ENCODE measurements at regions not wholly inside any gene's neighbourhood (a gene's known extent, or its start where the extent isn't known, plus 50 kb on each side); places are given as distances from the start of the nearest gene placed in this dataset.

DNA sequence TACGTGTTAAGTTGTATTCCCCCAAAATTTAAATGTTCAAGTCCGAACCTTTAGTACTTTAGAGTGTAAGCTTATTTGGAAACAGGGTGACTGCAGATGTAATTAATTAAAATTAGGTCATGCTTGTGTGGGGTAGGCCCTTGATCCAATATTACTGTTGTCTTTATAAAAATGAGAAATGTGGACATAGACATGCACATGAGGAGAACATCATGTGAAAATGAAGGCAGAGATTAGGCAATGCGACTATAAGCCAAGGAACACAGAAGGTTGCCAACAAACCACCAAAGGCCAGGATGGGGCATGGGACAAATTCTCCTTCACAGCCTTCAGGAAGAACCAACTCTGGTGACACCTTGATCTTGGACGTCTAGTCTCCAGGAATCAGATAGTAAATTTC is 1698.4 kb upstream of the SLC10A2 start:
- no peak overlapping the region for H2AFZ ChIP-seq (ENCODE audit: low read length)
- no peak overlapping the region for H3K23ac ChIP-seq (ENCODE audit: low read depth, low read length, poor library complexity)
- no peak overlapping the region for H3K27ac ChIP-seq (replicated peaks; ENCODE audit: low read length)
- H3K4ac ChIP-seq (ENCODE audit: low read length): no peak overlapping the region
- H3K18ac ChIP-seq (ENCODE audit: low read length): no peak overlapping the region
- H2AK5ac ChIP-seq (ENCODE audit: low read depth, low read length): no peak overlapping the region
- H2BK15ac ChIP-seq (ENCODE audit: low read length): no peak overlapping the region
- H3K36me3 ChIP-seq (replicated peaks in 1 of 2; ENCODE audit: control insufficient read depth in 2 of 2, insufficient read depth in 2 of 2, low read length in 2 of 2): no peaks in the 10 kb centered on the region
- no peak overlapping the region for H3K14ac ChIP-seq (ENCODE audit: low read length)
- H4K8ac ChIP-seq (ENCODE audit: low read depth, low read length): no peak overlapping the region
- no peaks in the 10 kb centered on the region for H3K9me3 ChIP-seq (replicated peaks in 1 of 2; ENCODE audit: control insufficient read depth in 2 of 2, insufficient read depth in 1 of 2, low read depth in 1 of 2, low read length in 2 of 2)
- no peaks in the 10 kb centered on the region for H3K79me1 ChIP-seq (ENCODE audit: low read depth, low read length)
- no peaks in the 10 kb centered on the region for H3K27me3 ChIP-seq (ENCODE audit: control insufficient read depth in 3 of 3, insufficient read depth in 3 of 3, low read depth in 1 of 3, low read length in 3 of 3)
- no peak overlapping the region for H2BK5ac ChIP-seq (ENCODE audit: low read length)
- no peak overlapping the region for H2BK120ac ChIP-seq (ENCODE audit: low read depth, low read length)
- H3K4me1 ChIP-seq (ENCODE audit: control insufficient read depth in 2 of 2, insufficient read depth in 1 of 2, low read depth in 1 of 2, low read length in 2 of 2): no peaks in the 10 kb centered on the region
- H4K91ac ChIP-seq (ENCODE audit: low read depth, low read length, poor library complexity): no peak overlapping the region
- no peak for DNase-seq (ENCODE audit: low spot score)
- H3K4me2 ChIP-seq (ENCODE audit: insufficient read depth, low read length, poor library complexity, severe bottlenecking): no peak overlapping the region
- no peak overlapping the region for H2BK12ac ChIP-seq (ENCODE audit: low read length)
- no CpG with 5 or more reads among the region's 4 CpGs for WGBS, 2 donors (ENCODE audit: extremely low coverage in 2 of 2, insufficient read length in 2 of 2, insufficient replicate concordance in 1 of 2)
- no peak overlapping the region for H3K9ac ChIP-seq (ENCODE audit: low read depth, low read length, poor library complexity)
- H3K4me3 ChIP-seq (ENCODE audit: low read length in 2 of 2): no peak overlapping the region

DNA sequence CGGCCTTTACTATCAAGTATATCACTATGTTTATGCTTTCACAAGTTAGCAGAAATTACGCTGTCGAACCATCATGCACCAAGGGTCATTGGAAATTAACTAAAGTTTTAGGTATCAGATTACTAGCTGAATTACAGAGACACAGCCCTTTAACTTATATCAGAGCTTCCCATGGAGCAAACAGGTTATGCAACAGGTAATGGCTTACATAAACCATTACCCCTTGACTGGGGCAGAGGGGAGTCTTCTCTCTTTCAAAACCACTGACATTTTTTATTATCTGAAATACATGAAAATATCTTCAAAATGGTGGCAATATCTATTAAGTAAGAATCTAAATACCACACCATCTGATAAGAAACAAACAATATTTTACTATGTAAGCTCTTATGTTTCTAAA is 1692.9 kb upstream of the SLC10A2 start:
- Histone ChIP-seq H3K79me1 (ENCODE audit: low read depth, low read length) (no peaks in the 10 kb centered on the region), H3K18ac (ENCODE audit: low read length) (no peak overlapping the region), H3K4me3 (ENCODE audit: low read length in 2 of 2) (no peak overlapping the region), H2BK120ac (ENCODE audit: low read depth, low read length) (no peak overlapping the region), H3K36me3 (replicated peaks in 1 of 2; ENCODE audit: control insufficient read depth in 2 of 2, insufficient read depth in 2 of 2, low read length in 2 of 2) (no peaks in the 10 kb centered on the region), H3K27me3 (ENCODE audit: control insufficient read depth in 3 of 3, insufficient read depth in 3 of 3, low read depth in 1 of 3, low read length in 3 of 3) (no peaks in the 10 kb centered on the region), H3K14ac (ENCODE audit: low read length) (no peak overlapping the region), H2BK15ac (ENCODE audit: low read length) (no peak overlapping the region), H2AK5ac (ENCODE audit: low read depth, low read length) (no peak overlapping the region), H2BK5ac (ENCODE audit: low read length) (no peak overlapping the region), H4K8ac (ENCODE audit: low read depth, low read length) (no peak overlapping the region), H3K4ac (ENCODE audit: low read length) (no peak overlapping the region), H3K9me3 (replicated peaks in 1 of 2; ENCODE audit: control insufficient read depth in 2 of 2, insufficient read depth in 1 of 2, low read depth in 1 of 2, low read length in 2 of 2) (no peaks in the 10 kb centered on the region), H4K91ac (ENCODE audit: low read depth, low read length, poor library complexity) (no peak overlapping the region), H2BK12ac (ENCODE audit: low read length) (no peak overlapping the region), H3K4me2 (ENCODE audit: insufficient read depth, low read length, poor library complexity, severe bottlenecking) (no peak overlapping the region), H3K23ac (ENCODE audit: low read depth, low read length, poor library complexity) (no peak overlapping the region), H2AFZ (ENCODE audit: low read length) (no peak overlapping the region), H3K27ac (replicated peaks; ENCODE audit: low read length) (no peak overlapping the region), H3K4me1 (ENCODE audit: control insufficient read depth in 2 of 2, insufficient read depth in 1 of 2, low read depth in 1 of 2, low read length in 2 of 2) (no peaks in the 10 kb centered on the region), H3K9ac (ENCODE audit: low read depth, low read length, poor library complexity) (no peak overlapping the region)
- WGBS, 2 donors (ENCODE audit: extremely low coverage in 2 of 2, insufficient read length in 2 of 2, insufficient replicate concordance in 1 of 2): no CpG with 5 or more reads among the region's 3 CpGs
- no peak for DNase-seq (ENCODE audit: low spot score)

DNA sequence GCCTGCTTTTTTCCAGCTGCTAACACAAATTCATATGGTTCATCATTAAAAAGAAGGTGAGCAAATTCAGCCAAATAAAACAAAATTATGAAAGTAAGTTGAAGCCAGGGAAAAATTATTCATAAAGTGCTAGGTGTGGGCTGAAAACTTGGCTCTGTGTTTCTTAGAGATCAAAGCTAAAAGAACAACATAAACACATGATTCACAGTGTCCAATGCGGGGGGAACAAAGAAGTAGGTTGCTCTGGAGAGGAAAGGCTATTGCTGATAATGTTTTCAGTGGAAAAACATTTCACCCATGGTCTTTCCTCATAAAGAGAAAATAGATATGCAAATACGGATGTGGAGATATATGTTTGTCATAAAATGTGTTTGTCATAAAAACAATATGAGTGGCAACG is 1691.5 kb upstream of the SLC10A2 start:
- Histone ChIP-seq H3K4ac (ENCODE audit: low read length) (no peak overlapping the region), H2AFZ (ENCODE audit: low read length) (no peak overlapping the region), H2BK15ac (ENCODE audit: low read length) (no peak overlapping the region), H4K91ac (ENCODE audit: low read depth, low read length, poor library complexity) (no peak overlapping the region), H3K18ac (ENCODE audit: low read length) (no peak overlapping the region), H2BK12ac (ENCODE audit: low read length) (no peak overlapping the region), H3K79me1 (ENCODE audit: low read depth, low read length) (no peaks in the 10 kb centered on the region), H3K4me2 (ENCODE audit: insufficient read depth, low read length, poor library complexity, severe bottlenecking) (no peak overlapping the region), H3K14ac (ENCODE audit: low read length) (no peak overlapping the region), H2BK5ac (ENCODE audit: low read length) (no peak overlapping the region), H3K23ac (ENCODE audit: low read depth, low read length, poor library complexity) (no peak overlapping the region), H3K27me3 (ENCODE audit: control insufficient read depth in 3 of 3, insufficient read depth in 3 of 3, low read depth in 1 of 3, low read length in 3 of 3) (no peaks in the 10 kb centered on the region), H2AK5ac (ENCODE audit: low read depth, low read length) (no peak overlapping the region), H3K9me3 (replicated peaks in 1 of 2; ENCODE audit: control insufficient read depth in 2 of 2, insufficient read depth in 1 of 2, low read depth in 1 of 2, low read length in 2 of 2) (no peaks in the 10 kb centered on the region), H4K8ac (ENCODE audit: low read depth, low read length) (no peak overlapping the region), H3K4me3 (ENCODE audit: low read length in 2 of 2) (no peak overlapping the region), H2BK120ac (ENCODE audit: low read depth, low read length) (no peak overlapping the region), H3K4me1 (ENCODE audit: control insufficient read depth in 2 of 2, insufficient read depth in 1 of 2, low read depth in 1 of 2, low read length in 2 of 2) (no peaks in the 10 kb centered on the region), H3K36me3 (replicated peaks in 1 of 2; ENCODE audit: control insufficient read depth in 2 of 2, insufficient read depth in 2 of 2, low read length in 2 of 2) (no peaks in the 10 kb centered on the region), H3K27ac (replicated peaks; ENCODE audit: low read length) (no peak overlapping the region), H3K9ac (ENCODE audit: low read depth, low read length, poor library complexity) (no peak overlapping the region)
- DNase-seq (ENCODE audit: low spot score): no peak
- WGBS, 2 donors (ENCODE audit: extremely low coverage in 2 of 2, insufficient read length in 2 of 2, insufficient replicate concordance in 1 of 2): no CpG with 5 or more reads among the region's 3 CpGs

DNA sequence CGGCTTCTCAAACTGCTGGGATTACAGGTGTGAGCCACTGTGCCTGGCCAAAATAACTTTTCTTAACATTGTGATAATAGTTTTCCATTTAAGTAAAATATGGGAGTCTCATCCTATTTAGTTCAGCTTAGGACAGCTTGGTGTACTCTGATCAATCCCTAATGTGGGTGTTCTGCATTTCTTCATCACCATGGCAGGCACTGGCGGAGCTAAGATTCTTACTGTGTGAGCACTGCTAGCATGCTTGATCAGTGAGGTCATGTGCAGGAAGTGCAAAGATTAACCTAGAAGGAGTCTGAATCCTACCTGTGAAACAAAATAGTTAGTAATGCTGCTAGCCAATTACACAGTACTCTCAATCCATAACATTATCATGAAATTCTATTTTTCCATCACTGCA is 1684.2 kb upstream of the SLC10A2 start:
- no peak overlapping the region for H2BK15ac ChIP-seq (ENCODE audit: low read length)
- H4K91ac ChIP-seq (ENCODE audit: low read depth, low read length, poor library complexity): no peak overlapping the region
- no peak overlapping the region for H3K4me2 ChIP-seq (ENCODE audit: insufficient read depth, low read length, poor library complexity, severe bottlenecking)
- no peaks in the 10 kb centered on the region for H3K36me3 ChIP-seq (replicated peaks in 1 of 2; ENCODE audit: control insufficient read depth in 2 of 2, insufficient read depth in 2 of 2, low read length in 2 of 2)
- H3K79me1 ChIP-seq (ENCODE audit: low read depth, low read length): no peaks in the 10 kb centered on the region
- no peaks in the 10 kb centered on the region for H3K9me3 ChIP-seq (replicated peaks in 1 of 2; ENCODE audit: control insufficient read depth in 2 of 2, insufficient read depth in 1 of 2, low read depth in 1 of 2, low read length in 2 of 2)
- H2AFZ ChIP-seq (ENCODE audit: low read length): no peak overlapping the region
- no peak overlapping the region for H2AK5ac ChIP-seq (ENCODE audit: low read depth, low read length)
- no peaks in the 10 kb centered on the region for H3K27me3 ChIP-seq (ENCODE audit: control insufficient read depth in 3 of 3, insufficient read depth in 3 of 3, low read depth in 1 of 3, low read length in 3 of 3)
- no peak overlapping the region for H3K27ac ChIP-seq (replicated peaks; ENCODE audit: low read length)
- H3K4ac ChIP-seq (ENCODE audit: low read length): no peak overlapping the region
- H3K4me1 ChIP-seq (ENCODE audit: control insufficient read depth in 2 of 2, insufficient read depth in 1 of 2, low read depth in 1 of 2, low read length in 2 of 2): peaks cover 0 to 1% of the 10 kb centered on the region in 2 donors
- H2BK12ac ChIP-seq (ENCODE audit: low read length): no peak overlapping the region
- H3K23ac ChIP-seq (ENCODE audit: low read depth, low read length, poor library complexity): no peak overlapping the region
- no peak overlapping the region for H2BK5ac ChIP-seq (ENCODE audit: low read length)
- H3K14ac ChIP-seq (ENCODE audit: low read length): no peak overlapping the region
- no CpG with 5 or more reads among the region's 2 CpGs for WGBS, 2 donors (ENCODE audit: extremely low coverage in 2 of 2, insufficient read length in 2 of 2, insufficient replicate concordance in 1 of 2)
- no peak overlapping the region for H3K9ac ChIP-seq (ENCODE audit: low read depth, low read length, poor library complexity)
- H3K18ac ChIP-seq (ENCODE audit: low read length): no peak overlapping the region
- no peak for DNase-seq (ENCODE audit: low spot score)
- no peak overlapping the region for H3K4me3 ChIP-seq (ENCODE audit: low read length in 2 of 2)
- H4K8ac ChIP-seq (ENCODE audit: low read depth, low read length): no peak overlapping the region
- no peak overlapping the region for H2BK120ac ChIP-seq (ENCODE audit: low read depth, low read length)

Measured in neuronal stem cell (in vitro differentiated cells).